ENCODE measurements at regions not wholly inside any gene's neighbourhood (a gene's known extent, or its start where the extent isn't known, plus 50 kb on each side); places are given as distances from the start of the nearest gene placed in this dataset.

GRCh38 chr6:139881236-139881635, 506.8 kb upstream of the CITED2 start:
- no peak for TF ChIP-seq CTCF (IDR thresholded peaks at IDR 0.05; ENCODE audit: low read depth, low read length)
- no peak for TF ChIP-seq POLR2A (IDR thresholded peaks at IDR 0.05; ENCODE audit: extremely low read depth, insufficient read length)
- TF ChIP-seq MAX (IDR thresholded peaks at IDR 0.05; ENCODE audit: low read depth, low read length): no peak
- TF ChIP-seq MYC (IDR thresholded peaks at IDR 0.05; ENCODE audit: low read depth, low read length): no peak
